HL-60 (cell line): ENCODE measurements at regions not wholly inside any gene's neighbourhood (a gene's known extent, or its start where the extent isn't known, plus 50 kb on each side); places are given as distances from the start of the nearest gene placed in this dataset.

ENCODE experiments used
- DNase-seq, 2 experiments: peaks; one replicate each; pipeline ENCODE4 v3.0.0-alpha.2; 2010 to 2020; ENCODE audit warnings: low read depth in 1 of 2, low spot score in 1 of 2
- H3K27ac ChIP-seq: fragments of 250-450 bp; sonication (Bioruptor Pico); replicated peaks from 2 replicates; pipeline ENCODE4 v1.5.1; 2020; ENCODE audit warnings: mild to moderate bottlenecking, moderate library complexity
- H3K27me3 ChIP-seq: fragments of 250-450 bp; sonication (Bioruptor Pico); 2 replicates; pipeline ENCODE4 v1.5.1; 2021; ENCODE audit warnings: mild to moderate bottlenecking, moderate library complexity; ENCODE audit not compliant: insufficient read depth, poor library complexity, severe bottlenecking
- H3K4me3 ChIP-seq: replicated peaks from 2 replicates; pipeline ENCODE4 v1.5.1; 2011; ENCODE audit warnings: mild to moderate bottlenecking, control low read depth, low read length; ENCODE audit not compliant: insufficient read depth
- GABPA ChIP-seq: IDR thresholded peaks from 2 replicates; pipeline ENCODE4 v1.6.1; 2012; ENCODE audit warnings: low read depth
- POLR2AphosphoS5 ChIP-seq: IDR thresholded peaks from 2 replicates; pipeline ENCODE4 v1.6.1; 2012; ENCODE audit warnings: low read depth
- SPI1 ChIP-seq: IDR thresholded peaks from 2 replicates; pipeline ENCODE4 v1.6.1; 2012; ENCODE audit warnings: low read depth, mild to moderate bottlenecking, borderline replicate concordance
- TF ChIP-seq, protein P1 (sequence below): IDR thresholded peaks from one replicate; pipeline ENCODE4 v1.5.1; 2011; ENCODE audit warnings: low read length, control low read depth, inconsistent platforms; ENCODE audit not compliant: insufficient read depth
- TF ChIP-seq, protein P2 (sequence below): IDR thresholded peaks from 2 replicates; pipeline ENCODE4 v1.6.1; 2012; ENCODE audit warnings: low read depth; ENCODE audit not compliant: insufficient replicate concordance

DNA sequence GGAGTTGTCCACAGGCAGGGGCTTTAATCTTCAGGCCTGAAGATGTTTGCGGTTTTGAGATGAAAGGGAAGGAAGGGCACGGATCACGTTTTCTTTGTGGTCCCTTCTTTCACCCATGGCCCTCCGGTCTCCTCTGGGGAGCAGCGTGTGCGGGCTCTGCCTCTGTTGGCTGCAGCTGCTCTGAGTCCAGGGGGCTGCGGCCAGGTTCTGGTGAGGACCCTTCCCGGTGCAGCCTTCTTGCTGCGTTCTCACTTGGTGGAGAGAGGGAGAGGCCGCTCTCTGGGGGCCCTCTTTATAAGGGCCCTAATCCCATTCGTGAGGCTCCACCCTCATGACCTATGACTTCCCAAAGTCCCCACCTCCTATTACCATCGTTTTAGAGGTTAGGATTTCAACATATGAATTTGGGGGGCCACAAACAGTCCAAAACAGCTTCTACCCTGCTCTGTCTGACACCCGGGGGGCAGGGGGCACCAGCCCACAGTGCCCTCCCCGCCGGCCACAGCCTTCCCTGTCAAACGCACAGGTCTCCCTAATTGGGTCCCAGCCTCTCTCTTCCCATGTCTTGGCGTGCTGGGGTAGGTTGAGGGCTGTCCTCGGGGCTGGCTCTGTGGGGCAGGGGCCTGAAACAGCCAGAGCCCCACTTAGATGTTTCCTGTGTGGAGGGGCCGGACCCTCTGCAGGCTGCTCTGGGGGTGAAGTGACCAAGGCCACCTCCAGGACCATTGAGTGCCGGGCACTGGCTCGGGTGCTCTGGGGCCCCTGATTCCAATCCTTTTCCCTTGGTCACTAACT lies 100.1 kb upstream of the C1orf174 start:
- DNase-seq: no peak
- H3K4me3 ChIP-seq: no peak overlapping the region
- no peak overlapping the region for H3K27ac ChIP-seq
- H3K27me3 ChIP-seq: no peaks in the 10 kb centered on the region
- no peak for TF ChIP-seq GABPA
- no peak for TF ChIP-seq SPI1
- no peak for TF ChIP-seq POLR2AphosphoS5
- TF ChIP-seq, protein P1, sequence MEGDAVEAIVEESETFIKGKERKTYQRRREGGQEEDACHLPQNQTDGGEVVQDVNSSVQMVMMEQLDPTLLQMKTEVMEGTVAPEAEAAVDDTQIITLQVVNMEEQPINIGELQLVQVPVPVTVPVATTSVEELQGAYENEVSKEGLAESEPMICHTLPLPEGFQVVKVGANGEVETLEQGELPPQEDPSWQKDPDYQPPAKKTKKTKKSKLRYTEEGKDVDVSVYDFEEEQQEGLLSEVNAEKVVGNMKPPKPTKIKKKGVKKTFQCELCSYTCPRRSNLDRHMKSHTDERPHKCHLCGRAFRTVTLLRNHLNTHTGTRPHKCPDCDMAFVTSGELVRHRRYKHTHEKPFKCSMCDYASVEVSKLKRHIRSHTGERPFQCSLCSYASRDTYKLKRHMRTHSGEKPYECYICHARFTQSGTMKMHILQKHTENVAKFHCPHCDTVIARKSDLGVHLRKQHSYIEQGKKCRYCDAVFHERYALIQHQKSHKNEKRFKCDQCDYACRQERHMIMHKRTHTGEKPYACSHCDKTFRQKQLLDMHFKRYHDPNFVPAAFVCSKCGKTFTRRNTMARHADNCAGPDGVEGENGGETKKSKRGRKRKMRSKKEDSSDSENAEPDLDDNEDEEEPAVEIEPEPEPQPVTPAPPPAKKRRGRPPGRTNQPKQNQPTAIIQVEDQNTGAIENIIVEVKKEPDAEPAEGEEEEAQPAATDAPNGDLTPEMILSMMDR: no peak
- TF ChIP-seq, protein P2, sequence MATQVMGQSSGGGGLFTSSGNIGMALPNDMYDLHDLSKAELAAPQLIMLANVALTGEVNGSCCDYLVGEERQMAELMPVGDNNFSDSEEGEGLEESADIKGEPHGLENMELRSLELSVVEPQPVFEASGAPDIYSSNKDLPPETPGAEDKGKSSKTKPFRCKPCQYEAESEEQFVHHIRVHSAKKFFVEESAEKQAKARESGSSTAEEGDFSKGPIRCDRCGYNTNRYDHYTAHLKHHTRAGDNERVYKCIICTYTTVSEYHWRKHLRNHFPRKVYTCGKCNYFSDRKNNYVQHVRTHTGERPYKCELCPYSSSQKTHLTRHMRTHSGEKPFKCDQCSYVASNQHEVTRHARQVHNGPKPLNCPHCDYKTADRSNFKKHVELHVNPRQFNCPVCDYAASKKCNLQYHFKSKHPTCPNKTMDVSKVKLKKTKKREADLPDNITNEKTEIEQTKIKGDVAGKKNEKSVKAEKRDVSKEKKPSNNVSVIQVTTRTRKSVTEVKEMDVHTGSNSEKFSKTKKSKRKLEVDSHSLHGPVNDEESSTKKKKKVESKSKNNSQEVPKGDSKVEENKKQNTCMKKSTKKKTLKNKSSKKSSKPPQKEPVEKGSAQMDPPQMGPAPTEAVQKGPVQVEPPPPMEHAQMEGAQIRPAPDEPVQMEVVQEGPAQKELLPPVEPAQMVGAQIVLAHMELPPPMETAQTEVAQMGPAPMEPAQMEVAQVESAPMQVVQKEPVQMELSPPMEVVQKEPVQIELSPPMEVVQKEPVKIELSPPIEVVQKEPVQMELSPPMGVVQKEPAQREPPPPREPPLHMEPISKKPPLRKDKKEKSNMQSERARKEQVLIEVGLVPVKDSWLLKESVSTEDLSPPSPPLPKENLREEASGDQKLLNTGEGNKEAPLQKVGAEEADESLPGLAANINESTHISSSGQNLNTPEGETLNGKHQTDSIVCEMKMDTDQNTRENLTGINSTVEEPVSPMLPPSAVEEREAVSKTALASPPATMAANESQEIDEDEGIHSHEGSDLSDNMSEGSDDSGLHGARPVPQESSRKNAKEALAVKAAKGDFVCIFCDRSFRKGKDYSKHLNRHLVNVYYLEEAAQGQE: no peak

DNA sequence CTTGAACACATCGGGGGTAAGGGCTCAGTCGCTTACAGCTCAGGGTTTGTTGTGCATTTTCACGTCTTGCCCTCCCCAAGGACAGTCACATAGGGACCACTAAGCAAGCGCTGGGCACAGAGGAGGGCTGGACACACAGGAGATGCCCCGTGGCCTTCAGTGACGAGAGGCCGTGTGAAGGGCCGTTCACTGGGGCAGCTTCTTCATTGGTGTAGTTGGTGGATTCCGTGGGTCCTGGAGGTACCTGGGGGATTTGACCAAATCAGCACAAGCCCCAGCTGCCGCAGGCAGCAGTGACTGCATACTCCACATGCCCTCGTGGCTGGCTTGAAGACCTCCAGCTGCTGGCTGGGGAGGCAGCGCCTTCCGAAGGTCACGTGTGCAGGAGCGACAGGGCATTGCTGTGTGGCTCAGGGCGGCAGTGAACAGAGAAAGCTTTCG lies 100.8 kb upstream of the C1orf174 start:
- Histone ChIP-seq H3K4me3 (no peak overlapping the region), H3K27ac (no peak overlapping the region), H3K27me3 (no peaks in the 10 kb centered on the region)
- DNase-seq: no peak
- TF ChIP-seq POLR2AphosphoS5: no peak
- TF ChIP-seq, protein P1: no peak
- TF ChIP-seq, protein P2: no peak
- no peak for TF ChIP-seq GABPA

DNA sequence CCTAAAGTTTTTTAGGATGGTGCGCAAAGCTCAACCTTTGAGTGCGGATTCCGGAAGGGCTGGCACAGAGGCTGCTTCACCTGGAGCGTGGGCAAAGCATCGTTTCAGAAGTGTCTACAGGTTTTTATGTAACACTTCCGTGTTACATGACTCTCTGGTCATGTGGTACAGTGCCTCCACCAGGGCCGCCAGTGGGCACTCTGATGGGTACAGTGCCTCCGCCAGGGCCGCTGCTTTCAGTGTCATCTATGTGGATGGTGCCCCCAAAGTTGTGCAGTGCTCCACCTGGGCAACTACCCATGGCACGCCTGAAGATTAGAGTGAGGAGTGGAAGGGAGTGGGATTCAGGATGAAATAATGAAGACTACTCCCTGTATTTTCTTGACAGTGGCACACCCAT lies 101.4 kb upstream of the C1orf174 start:
- no peaks in the 10 kb centered on the region for H3K27me3 ChIP-seq
- no peak overlapping the region for H3K4me3 ChIP-seq
- TF ChIP-seq POLR2AphosphoS5 (no peak), SPI1 (no peak), GABPA (no peak)
- TF ChIP-seq, protein P1: no peak
- TF ChIP-seq, protein P2: no peak
- DNase-seq: no peak
- no peak overlapping the region for H3K27ac ChIP-seq
